ENCODE measurements at regions not wholly inside any gene's neighbourhood (a gene's known extent, or its start where the extent isn't known, plus 50 kb on each side); places are given as distances from the start of the nearest gene placed in this dataset.

DNA sequence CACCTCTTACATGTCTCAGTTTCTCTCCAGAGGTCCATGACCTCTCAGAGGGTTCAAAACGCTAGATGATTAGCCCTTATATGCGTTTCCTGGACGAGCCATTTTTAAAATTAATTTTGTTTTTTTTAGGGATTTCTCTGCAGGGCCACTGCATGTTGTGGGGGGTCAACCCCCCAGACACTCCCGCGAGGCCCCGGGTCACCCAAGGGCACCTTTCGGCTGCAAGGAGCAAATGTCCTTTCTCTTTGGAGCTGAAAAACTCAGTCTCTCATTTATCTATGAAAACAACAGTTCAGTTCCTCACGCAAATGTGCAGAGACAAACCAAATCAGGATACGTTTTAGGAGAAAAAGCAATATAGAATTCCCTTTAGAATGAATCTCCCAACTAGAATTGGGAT lies 944.3 kb upstream of the SEMA6D start:
- TF ChIP-seq CTCF (IDR thresholded peaks at IDR 0.05; ENCODE audit: low read depth, low read length, poor library complexity, severe bottlenecking) (no peak), EZH2phosphoT487 (IDR thresholded peaks at IDR 0.05; ENCODE audit: borderline replicate concordance, low read length) (no peak)
